ENCODE measurements at regions not wholly inside any gene's neighbourhood (a gene's known extent, or its start where the extent isn't known, plus 50 kb on each side); places are given as distances from the start of the nearest gene placed in this dataset.

- no peaks in the 10 kb centered on the region for H3K9me3 ChIP-seq
- no peaks in the 10 kb centered on the region for H3K36me3 ChIP-seq
- no peaks in the 10 kb centered on the region for H3K27me3 ChIP-seq
- no peak for DNase-seq (ENCODE audit: low spot score in 2 of 2)
- no peaks in the 10 kb centered on the region for H3K4me1 ChIP-seq
- H3K27ac ChIP-seq, result no peak overlapping the region
- TF ChIP-seq POLR2A (IDR thresholded peaks at IDR 0.05), result no peak
- no peak for TF ChIP-seq CTCF (IDR thresholded peaks at IDR 0.05)
- no peak for TF ChIP-seq EP300 (IDR thresholded peaks at IDR 0.05)
- no peak overlapping the region for H3K4me3 ChIP-seq
- 69 to 71% methylated on average over 2 of the region's 2 CpGs for WGBS, 2 donors
Measured at GRCh38 chr2:166661391-166661790, 167.3 kb upstream of the SCN7A start.

GRCh38 chr2:166658901-166659300, 164.9 kb upstream of the SCN7A start:
- Histone ChIP-seq H3K27ac (no peak overlapping the region), H3K9me3 (no peaks in the 10 kb centered on the region), H3K36me3 (no peaks in the 10 kb centered on the region), H3K4me3 (no peak overlapping the region), H3K4me1 (no peaks in the 10 kb centered on the region), H3K27me3 (no peaks in the 10 kb centered on the region)
- TF ChIP-seq POLR2A (IDR thresholded peaks at IDR 0.05) (no peak), EP300 (IDR thresholded peaks at IDR 0.05) (no peak), CTCF (IDR thresholded peaks at IDR 0.05) (no peak)
- 84 to 90% methylated on average over 1 of the region's 1 CpG for WGBS, 2 donors
- no peak for DNase-seq (ENCODE audit: low spot score in 2 of 2)

DNA sequence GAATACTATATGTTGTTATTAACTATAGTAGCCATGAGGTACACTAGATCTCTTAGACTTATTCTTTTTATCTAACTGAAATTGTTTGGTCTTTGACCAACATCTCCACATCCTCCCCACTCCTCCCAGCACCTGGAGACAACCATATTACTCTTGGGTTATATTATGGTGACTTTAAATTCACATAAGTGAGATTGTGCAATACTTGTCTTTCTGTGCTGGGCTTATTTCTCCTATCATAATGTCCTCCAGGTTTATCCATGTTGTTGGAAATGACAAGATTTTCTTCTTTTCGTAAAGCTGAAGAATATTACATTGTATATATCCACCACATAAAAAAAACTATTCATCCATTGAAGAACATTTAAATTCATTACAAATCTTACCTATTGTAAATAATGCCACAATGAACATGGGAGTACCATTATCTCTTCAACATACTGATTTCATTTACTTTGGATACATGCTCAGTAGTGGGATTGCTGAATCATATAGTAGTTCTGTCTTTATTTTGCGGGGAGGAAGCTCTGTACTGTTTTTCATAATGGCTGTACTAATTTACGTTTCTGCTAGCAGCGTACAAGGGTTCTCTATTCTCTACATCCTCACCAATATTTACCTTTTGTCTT, 159.2 kb upstream of the SCN7A start:
- Histone ChIP-seq H3K27ac (no peak overlapping the region), H3K9me3 (no peaks in the 10 kb centered on the region), H3K4me1 (peaks cover 0 to 7% (median 0%) of the 10 kb centered on the region in 4 donors), H3K27me3 (no peaks in the 10 kb centered on the region), H3K36me3 (no peaks in the 10 kb centered on the region), H3K4me3 (no peak overlapping the region)
- DNase-seq (ENCODE audit: low spot score in 2 of 2), result no peak
- 59 to 61% methylated on average over 4 of the region's 4 CpGs for WGBS, 2 donors
- TF ChIP-seq EP300 (IDR thresholded peaks at IDR 0.05) (no peak), CTCF (IDR thresholded peaks at IDR 0.05) (no peak), POLR2A (IDR thresholded peaks at IDR 0.05) (no peak)

DNA sequence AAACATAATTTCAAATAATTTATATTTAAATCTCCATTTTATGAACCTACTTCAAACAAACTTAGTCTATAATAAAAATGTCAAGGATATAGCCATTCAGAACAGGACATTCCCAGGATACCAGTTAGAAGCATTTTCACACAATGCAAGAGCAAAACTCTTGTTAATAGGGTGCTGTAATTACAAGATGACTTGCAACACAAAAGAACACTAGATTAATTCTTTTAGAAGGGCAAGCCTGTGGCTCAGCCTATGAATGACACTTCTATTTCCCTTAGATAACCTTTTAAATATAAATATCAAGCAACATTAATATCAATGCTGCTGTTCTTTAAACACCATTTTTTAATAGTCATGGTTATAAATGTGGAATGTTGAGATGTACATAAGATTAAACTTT, 157.9 kb upstream of the SCN7A start:
- Histone ChIP-seq H3K4me3 (no peak overlapping the region), H3K36me3 (no peaks in the 10 kb centered on the region), H3K9me3 (no peaks in the 10 kb centered on the region), H3K27me3 (no peaks in the 10 kb centered on the region), H3K27ac (no peak overlapping the region), H3K4me1 (peaks cover 0 to 7% (median 0%) of the 10 kb centered on the region in 4 donors)
- TF ChIP-seq EP300 (IDR thresholded peaks at IDR 0.05), result no peak
- no peak for TF ChIP-seq POLR2A (IDR thresholded peaks at IDR 0.05)
- TF ChIP-seq CTCF (IDR thresholded peaks at IDR 0.05), result no peak
- DNase-seq (ENCODE audit: low spot score in 2 of 2), result no peak

DNA sequence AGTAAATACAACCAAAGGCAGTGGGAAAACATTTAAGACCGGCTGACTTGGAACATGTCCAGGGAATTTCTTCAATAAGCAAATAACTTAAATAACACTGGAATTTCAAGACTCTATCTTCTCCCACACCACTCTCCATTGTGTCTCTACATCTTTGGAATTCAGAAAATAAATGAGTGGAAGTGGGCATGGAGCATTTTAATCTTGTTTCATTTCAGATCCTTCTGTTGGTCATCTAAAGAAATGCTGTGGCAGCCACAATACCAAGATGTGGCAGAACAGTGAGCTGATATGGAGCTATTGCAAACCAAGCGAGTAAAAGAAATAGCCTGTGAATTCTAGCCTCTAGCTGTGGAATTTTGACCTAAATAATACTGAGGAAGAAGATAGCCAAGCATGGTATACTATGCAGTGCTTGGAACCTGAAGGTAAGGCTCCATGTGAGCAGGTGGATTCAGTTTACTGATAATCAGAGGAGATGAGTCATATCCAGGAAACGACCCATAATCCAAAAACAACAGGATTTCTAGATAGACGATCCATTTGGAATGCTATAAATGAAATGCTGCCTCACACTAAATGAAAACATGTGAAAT, 157.1 kb upstream of the SCN7A start:
- DNase-seq (ENCODE audit: low spot score in 2 of 2), result no peak
- H3K4me3 ChIP-seq, result peak overlapping the region in 1 of 4 donors; percentile 13
- H3K4me1 ChIP-seq, result peaks cover 0 to 7% (median 0%) of the 10 kb centered on the region in 4 donors
- no peaks in the 10 kb centered on the region for H3K36me3 ChIP-seq
- no peaks in the 10 kb centered on the region for H3K9me3 ChIP-seq
- H3K27ac ChIP-seq, result no peak overlapping the region
- TF ChIP-seq POLR2A (IDR thresholded peaks at IDR 0.05) (no peak), EP300 (IDR thresholded peaks at IDR 0.05) (no peak), CTCF (IDR thresholded peaks at IDR 0.05) (no peak)
- no peaks in the 10 kb centered on the region for H3K27me3 ChIP-seq
- WGBS, 2 donors, result 19 to 21% methylated on average over 4 of the region's 4 CpGs

Data from tibial nerve (tissue), 4 donors.